Activated CD4-positive, alpha-beta T cell treated with anti-CD3 and anti-CD28 coated beads, Interleukin-2, amount 50 U/mL, for 1 hour (primary cell): ENCODE measurements at regions not wholly inside any gene's neighbourhood (a gene's known extent, or its start where the extent isn't known, plus 50 kb on each side); places are given as distances from the start of the nearest gene placed in this dataset.

Experiments
- DNase-seq: peaks from one replicate; pipeline ENCODE4 v3.0.0-alpha.2; 2020

DNA sequence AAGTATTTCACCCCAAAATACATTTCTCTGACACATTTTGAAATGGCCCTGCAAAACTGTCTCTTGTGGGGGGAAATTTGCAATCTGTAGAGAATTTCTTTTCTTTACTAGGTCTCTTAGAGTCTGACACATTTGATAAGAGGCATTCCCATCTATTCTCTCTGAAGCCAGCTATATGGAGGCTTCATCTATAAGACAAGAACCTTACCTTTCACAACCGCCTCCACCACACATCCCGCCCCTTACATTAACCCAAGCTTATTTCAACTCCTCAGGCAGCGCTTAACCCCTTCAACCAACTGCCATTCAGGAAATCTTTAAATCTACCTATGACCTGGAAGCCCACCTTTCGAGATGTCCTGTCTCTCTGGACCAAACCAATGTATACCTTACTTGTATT is 829.5 kb downstream of the TLE4 start:
- DNase-seq = no peak

DNA sequence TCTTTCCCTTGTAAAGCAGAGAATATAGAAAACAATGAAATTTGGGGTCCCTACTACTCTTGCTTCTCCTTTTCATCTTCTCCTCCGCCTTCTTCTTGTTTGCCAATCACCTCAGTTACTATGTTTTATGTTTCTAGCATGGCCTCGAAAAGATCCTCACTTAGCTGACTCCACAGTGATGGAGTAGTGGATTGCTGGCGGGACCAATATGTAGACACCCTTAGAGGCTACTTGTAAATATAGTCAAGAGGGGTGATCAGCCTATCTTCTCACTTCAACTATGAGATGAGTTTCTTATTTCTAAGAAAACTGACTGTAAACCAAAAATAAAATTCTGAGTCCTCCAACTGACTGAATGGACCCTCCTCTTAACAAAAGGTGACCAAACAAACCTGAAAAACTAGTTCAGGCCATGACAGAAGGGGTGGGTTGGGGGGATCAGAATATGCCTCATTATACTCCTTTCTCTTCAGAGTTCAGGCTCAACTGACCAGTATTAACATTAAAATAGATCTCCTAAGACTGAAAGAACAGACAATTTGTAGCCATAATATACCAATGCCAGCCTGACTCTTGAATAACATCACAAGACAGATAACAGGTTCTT is 829.0 kb downstream of the TLE4 start:
- no peak for DNase-seq

DNA sequence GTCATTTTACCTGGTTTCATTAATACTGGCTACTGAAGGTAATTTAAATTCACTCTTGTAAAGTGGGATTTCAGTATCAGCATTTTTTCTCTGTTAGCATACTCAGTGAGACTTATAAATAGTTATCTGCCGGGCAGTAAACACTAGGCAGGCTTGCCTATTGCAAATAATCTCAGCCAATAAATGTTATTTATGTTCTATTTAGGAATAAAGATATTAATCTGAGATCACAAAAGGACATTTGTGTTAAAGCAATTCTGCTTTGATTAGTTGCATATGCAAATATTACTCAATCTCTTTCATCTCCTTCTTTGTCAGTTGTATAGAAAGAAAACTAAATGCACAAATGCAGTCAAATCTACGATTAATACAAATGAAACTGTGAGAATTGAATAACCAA is 827.8 kb downstream of the TLE4 start:
- no peak for DNase-seq

DNA sequence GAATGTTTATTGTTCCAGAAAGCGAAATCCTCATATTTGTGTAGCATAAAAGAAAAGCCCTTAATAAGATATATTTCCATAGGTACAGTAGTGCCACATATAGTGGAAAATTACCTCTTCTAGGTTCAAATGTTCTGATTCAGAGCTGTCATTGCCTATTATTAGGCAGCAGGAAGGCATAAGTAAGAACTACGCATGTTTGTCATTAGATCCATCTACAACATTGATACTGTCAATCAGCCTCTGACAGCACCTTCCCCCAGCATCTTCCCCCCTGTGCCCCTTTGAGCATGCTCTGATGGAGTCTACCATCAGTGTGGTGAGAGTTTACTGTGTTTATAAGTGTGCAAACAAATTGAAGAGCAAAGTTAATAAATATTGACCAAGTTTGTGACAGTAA is 816.1 kb downstream of the TLE4 start:
- DNase-seq = no peak

DNA sequence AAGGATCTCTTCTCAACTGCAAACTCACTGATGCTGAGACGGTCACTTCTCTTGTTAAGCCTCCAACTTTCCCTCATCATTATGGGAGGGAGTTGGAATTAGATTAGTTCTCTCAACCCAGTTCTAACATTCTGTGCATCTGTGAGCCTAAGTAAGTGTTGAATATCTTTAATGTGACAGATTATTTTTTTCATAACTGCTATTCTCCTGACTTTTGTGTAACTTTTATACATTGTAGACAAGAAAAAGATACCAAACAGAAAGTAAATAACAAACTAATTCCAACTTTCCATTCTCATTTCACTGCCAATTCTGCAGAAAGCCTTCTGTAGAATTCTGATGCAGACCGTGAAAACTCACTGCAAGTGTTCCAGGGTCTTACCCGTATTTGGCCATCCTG is 813.5 kb downstream of the TLE4 start:
- no peak for DNase-seq

DNA sequence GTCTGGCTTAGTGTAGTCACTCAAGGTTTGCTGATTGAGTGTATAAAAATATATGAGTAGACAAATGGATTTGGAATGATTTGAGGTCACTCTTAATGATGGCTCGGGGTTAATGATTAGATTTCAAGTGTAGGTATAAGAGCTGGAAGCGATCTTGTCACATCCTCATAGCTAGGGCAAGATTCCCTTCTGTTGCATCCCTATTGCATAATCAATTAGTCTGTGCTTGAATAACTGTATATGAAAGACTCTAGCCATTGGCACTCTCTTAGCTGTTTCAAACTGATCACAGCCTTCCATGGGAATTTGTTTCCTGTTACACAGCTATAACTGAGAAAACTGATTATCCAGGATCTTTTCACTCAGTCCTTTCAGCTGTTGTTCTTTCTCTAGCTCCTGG is 811.6 kb downstream of the TLE4 start:
- no peak for DNase-seq

DNA sequence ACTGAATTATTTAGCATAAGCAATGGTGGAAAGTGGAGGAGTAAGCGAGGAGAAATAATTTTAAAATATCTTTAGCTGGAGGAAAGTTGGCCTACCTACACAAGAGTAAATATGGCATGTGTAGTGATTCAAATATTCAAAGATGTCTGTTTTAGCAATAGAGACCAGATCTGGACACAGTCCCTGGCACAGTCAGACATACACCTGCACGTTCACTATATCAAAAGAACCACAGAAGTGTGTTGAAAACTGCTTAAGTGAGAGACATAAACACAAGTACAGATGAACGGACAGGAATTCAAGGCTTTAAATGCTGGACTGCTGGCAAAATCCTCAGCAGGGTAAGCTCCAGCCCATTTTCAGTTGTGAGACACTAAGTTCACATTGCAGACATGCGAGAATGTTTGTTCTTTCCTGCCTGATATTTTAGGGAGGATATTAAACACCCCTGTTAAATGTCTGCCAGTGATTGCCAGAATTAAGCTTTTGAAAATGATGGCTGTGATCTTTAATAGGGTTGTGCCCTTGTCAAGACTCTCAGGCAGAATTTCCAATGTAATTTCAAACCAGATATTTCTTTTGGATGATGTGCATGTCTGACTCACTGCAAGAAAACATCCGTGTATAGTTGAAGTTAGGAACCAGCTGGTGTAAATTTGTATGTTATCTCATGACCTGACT is 810.6 kb downstream of the TLE4 start:
- no peak for DNase-seq

DNA sequence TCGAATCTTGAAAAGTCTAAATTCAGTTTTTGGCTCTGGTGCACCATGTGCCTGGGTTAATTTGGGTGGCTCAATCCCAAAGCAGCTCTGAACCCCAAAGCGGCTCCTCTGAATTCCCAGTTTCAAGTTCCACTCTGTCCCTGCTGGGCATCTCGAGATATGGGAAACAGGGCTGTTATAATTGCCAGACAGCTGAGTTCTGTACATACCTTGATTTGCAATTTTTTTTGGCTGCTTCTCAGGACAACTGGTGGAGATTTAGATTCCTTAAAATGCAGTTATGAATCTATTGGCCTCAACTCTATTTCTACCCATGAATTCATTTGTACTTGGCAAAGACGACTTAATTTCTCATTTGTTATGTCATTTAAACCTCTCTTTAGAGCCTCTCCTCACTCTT is 808.5 kb downstream of the TLE4 start:
- DNase-seq = no peak

DNA sequence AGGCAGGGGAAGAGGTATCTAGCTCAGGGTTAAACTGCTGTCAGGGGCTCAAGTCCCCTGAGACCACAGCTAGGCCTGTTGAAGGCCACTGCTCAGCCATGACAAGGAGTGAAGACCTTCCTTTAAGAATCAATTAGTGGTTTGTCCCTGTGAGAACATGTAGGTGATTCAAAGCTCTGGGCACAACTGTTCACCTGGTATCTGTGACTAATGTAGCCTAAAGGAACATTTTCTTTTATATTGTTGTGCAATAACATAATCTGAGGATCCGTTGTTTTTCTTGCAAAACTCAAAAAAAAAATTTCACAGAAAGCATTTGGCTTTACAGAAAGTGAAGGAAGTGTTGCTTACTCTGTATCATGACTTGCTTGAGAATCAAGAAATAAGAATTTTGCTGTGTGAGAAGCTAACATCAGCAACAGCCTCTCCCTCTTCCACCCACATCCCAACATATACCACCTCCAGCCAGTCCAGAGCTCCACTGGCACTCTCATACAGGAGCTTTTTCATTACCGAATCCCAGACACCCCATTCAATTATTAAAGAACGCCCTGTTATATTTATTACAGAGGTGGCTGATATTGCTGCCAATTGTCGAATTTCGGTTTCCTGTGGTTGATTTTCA is 807.0 kb downstream of the TLE4 start:
- no peak for DNase-seq

DNA sequence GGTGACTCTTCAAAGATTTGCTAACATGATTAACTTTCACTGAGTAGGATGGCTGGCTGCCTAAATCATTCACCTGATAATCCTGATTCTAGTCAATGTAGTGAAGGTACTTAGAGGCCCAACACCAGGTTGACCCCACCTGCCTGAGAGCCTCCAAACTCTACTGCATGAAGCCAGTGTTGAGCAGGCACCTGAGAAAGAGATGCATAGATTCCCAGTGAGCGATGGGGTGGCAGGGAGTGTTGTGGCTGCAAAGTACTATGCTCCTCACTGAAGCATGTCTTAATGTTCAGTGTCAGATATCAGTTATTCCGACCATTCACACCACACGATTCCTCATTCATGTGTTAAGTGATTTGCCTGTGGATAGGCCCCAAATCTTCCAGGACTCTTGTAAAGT is 804.4 kb downstream of the TLE4 start:
- DNase-seq = no peak

DNA sequence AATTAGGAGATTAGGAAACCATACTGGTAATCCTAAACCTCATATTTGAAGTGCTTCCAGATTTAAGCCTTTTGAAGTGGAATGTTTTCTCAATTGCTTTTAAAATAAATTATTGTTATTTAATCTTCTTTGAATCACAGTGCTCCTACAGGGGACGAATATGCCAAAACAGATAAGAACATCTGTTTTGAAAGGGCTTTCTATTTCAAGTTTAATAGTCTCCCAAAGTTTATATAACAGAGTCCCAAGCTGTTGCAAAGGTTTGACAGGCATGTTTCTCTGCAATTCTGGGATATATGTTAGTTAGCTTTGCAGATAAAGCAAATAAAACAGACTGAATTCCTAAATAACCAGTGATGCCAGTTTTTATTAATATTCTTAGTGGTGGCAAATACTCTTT is 803.7 kb downstream of the TLE4 start:
- no peak for DNase-seq

DNA sequence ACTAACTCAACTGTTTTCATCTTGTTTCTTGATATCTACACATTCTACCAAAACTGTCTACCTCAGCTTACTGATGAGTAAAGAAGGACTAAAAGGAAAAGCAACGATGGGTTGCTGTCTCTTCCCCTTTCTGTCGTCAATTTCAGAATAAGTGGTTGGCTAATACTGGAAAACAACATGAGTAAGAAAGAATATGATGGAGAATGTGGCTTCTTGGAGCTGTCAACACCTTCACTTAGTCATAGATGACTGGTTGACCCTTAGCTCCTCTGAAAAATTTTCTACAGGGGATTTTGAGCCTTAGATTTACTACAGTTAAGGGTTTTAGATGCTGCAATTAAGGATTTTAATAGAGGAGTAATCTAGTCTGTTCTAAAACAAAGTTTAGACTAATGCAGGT is 797.9 kb downstream of the TLE4 start:
- no peak for DNase-seq

DNA sequence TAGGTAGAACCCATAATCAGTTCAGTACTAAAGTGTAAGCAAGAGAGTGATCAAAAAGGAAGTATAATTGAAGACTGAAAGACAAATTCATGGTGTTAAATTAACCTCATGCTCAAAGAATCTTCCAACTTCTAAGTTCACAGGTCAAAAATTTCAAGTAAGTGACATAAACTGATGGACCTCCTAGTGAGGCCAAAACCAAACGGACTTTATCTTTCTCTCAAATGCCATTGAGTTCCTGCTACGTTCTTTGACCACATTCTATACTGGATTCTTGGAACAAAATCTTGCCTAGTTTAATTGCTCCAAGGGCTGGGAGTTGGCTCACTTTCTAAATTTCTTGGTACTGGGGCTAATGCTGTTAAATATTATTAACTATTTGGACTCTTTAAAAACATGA is 794.9 kb downstream of the TLE4 start:
- no peak for DNase-seq

DNA sequence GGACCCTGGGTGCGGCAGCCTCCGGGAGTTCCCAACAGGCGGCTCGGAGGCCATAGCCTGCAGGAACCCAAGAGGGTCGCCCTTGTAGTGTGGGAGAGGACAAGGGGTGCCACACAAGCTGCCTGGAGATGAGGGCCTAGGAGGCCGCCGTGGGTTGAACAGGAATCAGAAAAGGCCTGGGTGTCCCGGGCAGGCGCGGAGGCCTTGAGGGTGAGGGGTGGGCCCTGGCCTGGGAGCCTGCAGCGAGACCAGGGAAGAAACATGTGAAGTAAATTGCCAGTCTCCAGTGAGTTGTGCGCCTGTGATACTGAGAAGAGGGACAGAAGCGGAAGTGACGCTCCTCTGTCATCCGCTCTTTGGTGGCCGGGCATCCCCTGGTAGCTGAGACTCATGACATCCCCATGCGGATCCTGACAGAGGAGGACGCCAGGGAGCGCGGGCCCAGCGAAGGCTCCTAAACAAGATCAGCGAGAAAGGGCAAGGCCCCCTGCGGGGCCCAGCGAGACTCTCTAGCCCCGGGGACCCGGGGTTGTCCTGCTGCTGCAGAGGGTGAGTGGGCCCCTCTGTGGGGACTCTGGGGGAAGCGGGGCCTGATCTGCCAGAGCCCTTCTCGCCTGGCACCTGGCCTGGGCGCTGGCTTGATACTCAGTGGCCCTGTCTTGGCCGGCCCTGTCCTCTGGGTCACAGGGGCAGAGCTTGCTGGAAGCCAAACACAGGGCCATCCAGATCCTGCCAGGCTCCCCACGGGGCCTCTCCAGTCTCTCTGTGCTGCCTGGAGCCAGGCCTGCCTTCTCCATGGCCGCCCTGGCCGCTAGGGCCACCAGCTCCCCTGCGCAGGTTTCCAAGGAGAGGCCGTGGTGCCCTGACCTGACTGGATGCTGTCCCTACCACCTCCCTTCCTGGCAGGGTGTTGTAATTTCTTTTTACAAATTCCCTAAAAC is 788.4 kb downstream of the TLE4 start:
- DNase-seq = no peak

DNA sequence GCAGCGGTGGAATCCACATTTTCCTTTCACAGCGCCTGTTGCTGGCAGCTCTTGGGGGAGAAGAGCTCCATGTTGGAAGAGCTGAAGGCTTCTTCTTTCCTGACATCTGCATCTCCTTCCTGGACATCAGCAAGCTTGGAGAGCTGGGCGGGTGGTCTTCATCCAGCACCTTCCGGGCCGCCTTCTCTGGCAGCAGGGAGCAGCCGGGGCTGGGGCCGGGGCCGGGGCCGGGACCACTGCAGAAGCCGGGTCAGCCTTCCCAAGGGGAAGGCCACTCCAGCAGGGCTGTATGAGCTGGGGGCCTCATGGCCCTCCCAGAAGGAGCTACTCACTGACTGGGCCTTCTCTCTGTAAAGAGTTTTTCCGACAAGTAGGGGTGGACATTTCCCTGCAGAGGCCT is 787.5 kb downstream of the TLE4 start:
- no peak for DNase-seq

DNA sequence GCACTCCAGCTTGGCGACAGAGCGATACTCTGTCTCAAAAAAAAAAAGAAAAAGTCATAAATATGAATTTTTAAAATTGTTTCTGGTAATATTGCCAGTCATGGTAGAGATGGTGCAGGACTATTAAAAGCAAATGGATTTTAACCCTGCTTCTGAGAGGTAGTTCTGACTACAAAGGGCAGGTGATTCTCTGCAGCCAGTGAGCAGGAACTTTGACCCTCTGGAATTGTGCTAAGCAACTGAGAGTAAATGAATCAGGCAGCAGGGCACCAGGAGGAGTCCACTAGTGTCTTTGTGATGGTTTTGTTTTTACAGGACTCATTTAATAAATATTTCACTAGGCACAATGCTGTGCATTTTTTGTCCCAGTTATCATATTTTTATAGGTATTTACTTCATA is 781.2 kb downstream of the TLE4 start:
- no peak for DNase-seq

DNA sequence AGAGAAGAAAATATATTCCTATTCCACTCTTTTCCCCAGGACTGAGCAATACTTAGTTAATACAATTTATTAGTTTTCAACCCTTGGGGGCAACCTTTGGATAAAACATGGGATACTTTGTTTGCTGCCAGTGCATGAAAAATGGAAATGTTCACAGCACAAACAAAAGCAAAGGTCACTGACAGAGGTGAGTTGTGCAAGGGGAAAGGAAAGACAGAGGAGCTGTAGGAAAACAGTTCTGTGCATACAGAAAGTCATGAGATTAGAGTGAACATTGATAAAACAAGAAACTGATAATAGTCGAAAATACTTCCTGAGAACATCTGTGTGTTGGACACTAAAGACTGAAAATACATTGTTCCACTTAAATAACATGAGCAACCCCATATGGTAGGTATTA is 779.8 kb downstream of the TLE4 start:
- DNase-seq = no peak

DNA sequence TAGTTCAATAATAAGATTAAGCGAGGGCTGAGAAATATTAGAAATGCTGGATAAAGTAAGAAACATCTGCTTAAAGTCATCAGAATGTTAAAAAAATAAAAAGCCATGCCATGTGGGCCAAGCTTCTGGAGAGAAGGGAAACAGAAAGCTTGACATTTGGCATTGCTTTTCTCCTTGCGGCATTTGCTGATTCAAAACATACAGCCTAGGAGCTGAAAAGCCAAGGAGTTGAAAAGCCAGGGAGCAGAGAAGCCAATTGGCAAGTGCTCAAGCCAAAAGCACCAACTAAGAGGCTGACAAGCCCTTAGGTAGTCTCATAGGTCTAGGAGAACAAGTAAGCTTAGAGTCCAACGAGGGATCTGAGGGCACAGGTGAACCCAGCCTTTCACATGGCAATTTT is 754.3 kb downstream of the TLE4 start:
- no peak for DNase-seq

DNA sequence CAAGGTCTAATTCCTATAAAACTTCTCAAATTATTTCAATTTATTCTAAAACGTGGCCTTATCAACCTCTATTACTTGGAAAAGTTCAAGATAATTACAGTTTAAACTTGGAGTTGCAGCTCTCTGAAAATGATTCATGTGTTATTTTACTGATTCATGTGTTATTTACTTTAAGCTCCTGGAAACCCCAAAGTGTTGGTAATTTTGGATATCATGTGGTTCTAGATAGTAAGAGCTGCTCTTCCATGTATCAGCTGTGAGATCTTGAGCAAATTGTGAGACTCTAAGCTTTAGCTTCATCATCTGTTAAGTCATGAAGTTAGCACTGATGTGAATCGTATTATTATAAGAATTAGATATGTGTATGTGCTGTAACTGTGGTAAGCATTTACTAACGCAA is 749.2 kb downstream of the TLE4 start:
- no peak for DNase-seq

DNA sequence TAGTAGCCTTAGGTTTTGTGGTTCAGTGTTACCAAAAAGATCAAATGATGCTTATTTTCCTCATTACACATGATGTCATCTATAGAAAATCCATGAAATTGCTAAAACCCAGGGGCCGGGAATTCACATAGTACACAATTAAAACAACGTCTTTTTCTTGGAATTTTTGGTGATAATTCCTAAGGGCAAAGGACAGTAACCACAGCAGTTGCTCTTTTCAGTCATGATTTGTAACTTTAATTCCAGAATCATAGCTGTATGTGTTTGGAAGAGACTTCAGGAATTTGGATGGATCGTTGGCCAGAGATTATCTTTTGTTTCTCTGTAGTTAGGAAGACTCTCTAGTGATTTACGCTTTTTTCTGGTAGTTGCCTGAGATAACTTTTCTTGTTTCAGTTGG is 748.7 kb downstream of the TLE4 start:
- DNase-seq = no peak

DNA sequence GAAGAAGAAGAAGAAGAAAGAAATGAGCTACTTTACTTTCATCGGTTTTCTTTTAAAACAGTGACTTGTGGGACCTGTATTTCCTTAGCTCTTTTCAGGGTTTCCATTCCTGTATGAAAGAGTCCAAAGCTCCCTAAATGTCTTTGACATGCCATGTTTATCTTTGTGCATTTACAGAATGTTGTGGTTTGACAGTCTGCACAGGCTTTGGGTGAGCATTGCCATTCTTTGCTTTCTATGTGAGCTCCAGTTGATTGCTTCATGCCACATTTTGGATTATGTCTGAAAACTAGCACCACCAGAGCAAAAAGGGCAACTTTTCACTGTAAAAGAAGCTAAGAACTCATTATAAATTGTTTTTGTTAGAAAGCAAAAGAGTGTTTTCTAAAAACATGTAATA is 733.4 kb downstream of the TLE4 start:
- no peak for DNase-seq

DNA sequence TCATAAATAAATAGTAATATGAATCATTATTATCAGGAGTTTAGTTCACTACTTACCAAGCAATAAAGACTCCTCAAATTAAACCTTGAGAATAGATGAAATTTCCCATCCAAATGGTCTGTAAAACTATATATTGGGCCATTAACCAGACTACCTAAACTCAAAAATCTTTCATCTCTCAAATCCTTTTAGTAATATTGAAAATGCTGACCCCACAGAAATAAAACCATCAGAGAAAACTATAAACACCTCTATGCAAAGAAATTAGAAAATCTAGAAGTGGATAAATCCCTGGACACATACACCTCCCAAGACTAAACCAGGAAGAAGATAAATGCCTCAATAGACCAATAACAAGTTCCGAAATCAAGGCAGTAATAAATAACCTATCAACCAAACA is 723.2 kb downstream of the TLE4 start:
- no peak for DNase-seq

DNA sequence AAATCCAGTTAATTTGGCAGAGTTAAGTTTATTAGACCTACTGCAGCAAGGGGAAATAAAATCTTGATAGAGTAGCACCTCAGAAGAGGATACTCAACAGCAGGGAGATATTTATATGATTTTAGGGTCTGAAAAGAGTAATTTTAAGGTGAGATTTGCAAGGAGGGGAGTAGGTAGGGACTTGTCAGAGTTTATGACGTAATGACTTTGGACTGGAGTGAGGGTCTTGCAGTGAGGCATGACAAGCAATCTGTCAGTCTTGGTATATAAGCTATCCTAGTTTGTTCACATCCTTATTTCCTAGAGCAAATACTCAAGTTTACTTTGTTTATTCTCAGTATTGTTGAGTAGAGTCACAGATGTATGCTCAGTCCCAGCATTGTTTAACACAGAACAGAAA is 722.6 kb downstream of the TLE4 start:
- DNase-seq = no peak

DNA sequence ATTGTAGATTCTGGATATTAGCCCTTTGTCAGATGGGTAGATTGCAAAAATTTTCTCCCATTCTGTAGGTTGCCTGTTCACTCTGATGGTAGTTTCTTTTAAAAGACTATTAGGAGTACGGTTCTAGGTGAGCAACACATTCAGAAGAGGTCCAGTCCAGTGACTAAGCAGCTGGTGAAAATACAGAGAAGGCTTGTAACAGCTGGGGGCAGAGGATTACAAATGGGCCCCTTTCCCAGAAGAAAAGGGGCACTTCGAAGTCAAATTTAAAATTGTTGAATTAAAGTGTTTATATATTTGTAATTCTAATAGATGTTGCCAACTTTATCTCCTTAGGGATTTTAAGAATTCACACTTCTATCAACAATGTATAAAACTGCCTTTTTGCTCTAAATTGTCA is 720.5 kb downstream of the TLE4 start:
- no peak for DNase-seq
